Gastroesophageal sphincter (tissue), 4 donors: ENCODE measurements at regions not wholly inside any gene's neighbourhood (a gene's known extent, or its start where the extent isn't known, plus 50 kb on each side); places are given as distances from the start of the nearest gene placed in this dataset.

Experiments
- ATAC-seq: fragments of 150-250 bp; one replicate; pipeline ENCODE4 v1.9.1; 2016; ENCODE audit warnings: mild to moderate bottlenecking, moderate library complexity
- H3K27ac ChIP-seq, 4 donors: fragments of 200-600 bp; sonication (generic) in 3 of 4; 1 replicate in 3 of 4; 2 replicates in 1 of 4; pipeline ENCODE4 v1.5.1; 2016 to 2019
- H3K27me3 ChIP-seq: fragments of 200-600 bp; sonication (generic); one replicate; pipeline ENCODE4 v1.5.1; 2019
- H3K36me3 ChIP-seq, 2 donors: fragments of 200-600 bp; sonication (generic); one replicate each; pipeline ENCODE4 v1.5.1; 2019; ENCODE audit warnings: control low read depth in 1 of 2
- H3K4me1 ChIP-seq, 3 donors: fragments of 200-600 bp; sonication (generic); 1 replicate in 2 of 3; 2 replicates in 1 of 3; pipeline ENCODE4 v1.5.1; 2016 to 2019; ENCODE audit warnings: control low read depth in 2 of 3
- H3K4me3 ChIP-seq, 2 donors: fragments of 200-600 bp; sonication (generic); one replicate each; pipeline ENCODE4 v1.5.1; 2019; ENCODE audit warnings: mild to moderate bottlenecking in 1 of 2, moderate library complexity in 1 of 2
- H3K9me3 ChIP-seq, 3 donors: fragments of 200-600 bp; sonication (generic); one replicate each; pipeline ENCODE4 v1.5.1; 2017 to 2019; ENCODE audit warnings: control low read depth in 2 of 3
- EP300 ChIP-seq: sonication (generic); formaldehyde crosslinking; IDR thresholded peaks from one replicate; pipeline ENCODE4 v1.6.1; 2017; ENCODE audit warnings: antibody characterized with exemption, mild to moderate bottlenecking
- POLR2A ChIP-seq, 2 donors: fragments of 450-650 bp; IDR thresholded peaks; one replicate each; pipeline ENCODE4 v1.6.1; 2017; ENCODE audit warnings: antibody characterized with exemption in 2 of 2, mild to moderate bottlenecking in 2 of 2, moderate library complexity in 1 of 2
- POLR2AphosphoS5 ChIP-seq: sonication (generic); formaldehyde crosslinking; IDR thresholded peaks from one replicate; pipeline ENCODE4 v1.6.1; 2017; ENCODE audit warnings: antibody characterized with exemption
- WGBS, 2 donors: methylation state at CpG; one replicate each; pipeline ENCODE4 v1.1.5; 2018; ENCODE audit warnings: low coverage in 1 of 2; 5-methylcytosine and 5-hydroxymethylcytosine counted together
- TF ChIP-seq, protein P1 (sequence below), 4 experiments: fragments of 200-600 bp in 2 of 4; fragments of 450-650 bp in 2 of 4; sonication (generic) in 1 of 4; IDR thresholded peaks; one replicate each; pipeline ENCODE4 v1.5.1; 2017 to 2019; ENCODE audit warnings: antibody characterized with exemption in 4 of 4, mild to moderate bottlenecking in 2 of 4, moderate library complexity in 2 of 4

- no peaks in the 10 kb centered on the region for H3K9me3 ChIP-seq
- H3K36me3 ChIP-seq = no peaks in the 10 kb centered on the region
- no peaks in the 10 kb centered on the region for H3K4me1 ChIP-seq
- no peak for TF ChIP-seq POLR2A (IDR thresholded peaks at IDR 0.05)
- TF ChIP-seq POLR2AphosphoS5 = no peak
- TF ChIP-seq, protein P1, sequence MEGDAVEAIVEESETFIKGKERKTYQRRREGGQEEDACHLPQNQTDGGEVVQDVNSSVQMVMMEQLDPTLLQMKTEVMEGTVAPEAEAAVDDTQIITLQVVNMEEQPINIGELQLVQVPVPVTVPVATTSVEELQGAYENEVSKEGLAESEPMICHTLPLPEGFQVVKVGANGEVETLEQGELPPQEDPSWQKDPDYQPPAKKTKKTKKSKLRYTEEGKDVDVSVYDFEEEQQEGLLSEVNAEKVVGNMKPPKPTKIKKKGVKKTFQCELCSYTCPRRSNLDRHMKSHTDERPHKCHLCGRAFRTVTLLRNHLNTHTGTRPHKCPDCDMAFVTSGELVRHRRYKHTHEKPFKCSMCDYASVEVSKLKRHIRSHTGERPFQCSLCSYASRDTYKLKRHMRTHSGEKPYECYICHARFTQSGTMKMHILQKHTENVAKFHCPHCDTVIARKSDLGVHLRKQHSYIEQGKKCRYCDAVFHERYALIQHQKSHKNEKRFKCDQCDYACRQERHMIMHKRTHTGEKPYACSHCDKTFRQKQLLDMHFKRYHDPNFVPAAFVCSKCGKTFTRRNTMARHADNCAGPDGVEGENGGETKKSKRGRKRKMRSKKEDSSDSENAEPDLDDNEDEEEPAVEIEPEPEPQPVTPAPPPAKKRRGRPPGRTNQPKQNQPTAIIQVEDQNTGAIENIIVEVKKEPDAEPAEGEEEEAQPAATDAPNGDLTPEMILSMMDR (IDR thresholded peaks at IDR 0.05) = no peak
- no peak for TF ChIP-seq EP300
- no peak overlapping the region for H3K4me3 ChIP-seq
- H3K27me3 ChIP-seq = no peaks in the 10 kb centered on the region
- H3K27ac ChIP-seq = no peak overlapping the region
- ATAC-seq = no peak
- WGBS, 2 donors = 57 to 74% methylated on average over 2 to 3 of the region's 3 CpGs
These were observed 53.2 kb upstream of the UBE2E3 start for GRCh38 chr2:180927030-180927686.

GRCh38 chr2:180925700-180926099 is 54.7 kb upstream of the UBE2E3 start:
- Histone ChIP-seq H3K4me3 (no peak overlapping the region), H3K9me3 (no peaks in the 10 kb centered on the region), H3K27ac (no peak overlapping the region), H3K36me3 (no peaks in the 10 kb centered on the region), H3K27me3 (no peaks in the 10 kb centered on the region), H3K4me1 (no peaks in the 10 kb centered on the region)
- no peak for ATAC-seq
- WGBS, 2 donors = 77 to 81% methylated on average over 2 of the region's 2 CpGs
- TF ChIP-seq EP300 = no peak
- no peak for TF ChIP-seq POLR2AphosphoS5
- TF ChIP-seq, protein P1 (IDR thresholded peaks at IDR 0.05) = no peak
- no peak for TF ChIP-seq POLR2A (IDR thresholded peaks at IDR 0.05)

- WGBS, 2 donors = 66 to 70% methylated on average over 2 of the region's 2 CpGs
- ATAC-seq = no peak
- no peaks in the 10 kb centered on the region for H3K27me3 ChIP-seq
- H3K27ac ChIP-seq = no peak overlapping the region
- no peak overlapping the region for H3K4me3 ChIP-seq
- TF ChIP-seq POLR2A (IDR thresholded peaks at IDR 0.05) = no peak
- TF ChIP-seq, protein P1 (IDR thresholded peaks at IDR 0.05) = no peak
- no peaks in the 10 kb centered on the region for H3K4me1 ChIP-seq
- no peaks in the 10 kb centered on the region for H3K9me3 ChIP-seq
- no peaks in the 10 kb centered on the region for H3K36me3 ChIP-seq
These were observed 56.3 kb upstream of the UBE2E3 start for GRCh38 chr2:180924063-180924462.

- no peaks in the 10 kb centered on the region for H3K27me3 ChIP-seq
- no peak for ATAC-seq
- TF ChIP-seq POLR2AphosphoS5 (no peak), EP300 (no peak), POLR2A (IDR thresholded peaks at IDR 0.05) (no peak)
- TF ChIP-seq, protein P1 (IDR thresholded peaks at IDR 0.05) = no peak
- H3K4me3 ChIP-seq = no peak overlapping the region
- H3K36me3 ChIP-seq = no peaks in the 10 kb centered on the region
- WGBS, 2 donors = 81 to 91% methylated on average over 9 of the region's 9 CpGs
- H3K27ac ChIP-seq = no peak overlapping the region
- H3K4me1 ChIP-seq = no peaks in the 10 kb centered on the region
- H3K9me3 ChIP-seq = no peaks in the 10 kb centered on the region
These were observed 69.4 kb upstream of the UBE2E3 start for GRCh38 chr2:180910831-180911665.

- TF ChIP-seq EP300 (no peak), POLR2AphosphoS5 (no peak), POLR2A (IDR thresholded peaks at IDR 0.05) (no peak)
- TF ChIP-seq, protein P1 (IDR thresholded peaks at IDR 0.05) = no peak
- H3K4me1 ChIP-seq = no peaks in the 10 kb centered on the region
- 47 to 71% methylated on average over 1 of the region's 1 CpG for WGBS, 2 donors
- no peak overlapping the region for H3K27ac ChIP-seq
- no peaks in the 10 kb centered on the region for H3K27me3 ChIP-seq
- no peak for ATAC-seq
- H3K9me3 ChIP-seq = no peaks in the 10 kb centered on the region
- H3K36me3 ChIP-seq = no peaks in the 10 kb centered on the region
- no peak overlapping the region for H3K4me3 ChIP-seq
These were observed 72.7 kb upstream of the UBE2E3 start for GRCh38 chr2:180907731-180908130.
